ENCODE measurements at regions not wholly inside any gene's neighbourhood (a gene's known extent, or its start where the extent isn't known, plus 50 kb on each side); places are given as distances from the start of the nearest gene placed in this dataset.

GRCh38 chr11:104464691-104465090 lies 300.7 kb upstream of the PDGFD start:
- DNase-seq (ENCODE audit: low spot score) = no peak
- POLR2A ChIA-PET = no interaction called here
- in situ Hi-C loops (cut with HindIII; ENCODE audit: extremely low pct_ligation_motif_present, low pct_unique_long_range_greater_than_20kb) = no loop called here
- CTCF ChIA-PET (ENCODE audit: low intra/inter-chr PET ratio, low total read pairs) = no interaction called here
- no peaks in the 10 kb centered on the region for H4K20me1 ChIP-seq (ENCODE audit: insufficient read depth, low read length)
- no peak overlapping the region for H3K4me2 ChIP-seq (ENCODE audit: low read depth, low read length)
- no peak for FAIRE-seq
- no peak for ATAC-seq
- BruUV-seq (replicated peaks) = no TSS peak
- no peaks in the 10 kb centered on the region; a peak in 1 of 5 replicates for H3K27me3 ChIP-seq (ENCODE audit: control insufficient read depth in 1 of 2, insufficient read depth in 2 of 2, low read length in 2 of 2)
- no peaks in the 10 kb centered on the region for H3K9me3 ChIP-seq (ENCODE audit: low read length)
- no peak overlapping the region for H3K27ac ChIP-seq (ENCODE audit: extremely low read length, insufficient read depth, low read length)
- H3K4me1 ChIP-seq (ENCODE audit: insufficient read depth, low read length) = no peaks in the 10 kb centered on the region
- H3K9ac ChIP-seq (ENCODE audit: insufficient read depth, low read depth, low read length) = no peak overlapping the region
- no peaks in the 10 kb centered on the region for H3K36me3 ChIP-seq (replicated peaks in 1 of 2; ENCODE audit: control insufficient read depth in 1 of 2, insufficient read depth in 2 of 2, low read length in 2 of 2)
- intact Hi-C loops (cut with micrococcal nuclease; ENCODE audit: unreplicated experiment) = no loop called here
- no peak overlapping the region for H3K4me3 ChIP-seq (replicated peaks in 1 of 3; ENCODE audit: insufficient read depth in 1 of 3, low read depth in 2 of 3, low read length in 3 of 3)
- H3K79me2 ChIP-seq (ENCODE audit: insufficient read depth, low read length) = no peaks in the 10 kb centered on the region
- H2AFZ ChIP-seq (ENCODE audit: low read length) = no peak overlapping the region
- 0% methylated on average over 1 of the region's 1 CpG for WGBS (ENCODE audit: low lambda C conversion rate)
- no peak for TF ChIP-seq ZNF253 (CRISPR knock-in tag; IDR thresholded peaks at IDR 0.05; ENCODE audit: borderline replicate concordance)
- TF ChIP-seq, protein P1, sequence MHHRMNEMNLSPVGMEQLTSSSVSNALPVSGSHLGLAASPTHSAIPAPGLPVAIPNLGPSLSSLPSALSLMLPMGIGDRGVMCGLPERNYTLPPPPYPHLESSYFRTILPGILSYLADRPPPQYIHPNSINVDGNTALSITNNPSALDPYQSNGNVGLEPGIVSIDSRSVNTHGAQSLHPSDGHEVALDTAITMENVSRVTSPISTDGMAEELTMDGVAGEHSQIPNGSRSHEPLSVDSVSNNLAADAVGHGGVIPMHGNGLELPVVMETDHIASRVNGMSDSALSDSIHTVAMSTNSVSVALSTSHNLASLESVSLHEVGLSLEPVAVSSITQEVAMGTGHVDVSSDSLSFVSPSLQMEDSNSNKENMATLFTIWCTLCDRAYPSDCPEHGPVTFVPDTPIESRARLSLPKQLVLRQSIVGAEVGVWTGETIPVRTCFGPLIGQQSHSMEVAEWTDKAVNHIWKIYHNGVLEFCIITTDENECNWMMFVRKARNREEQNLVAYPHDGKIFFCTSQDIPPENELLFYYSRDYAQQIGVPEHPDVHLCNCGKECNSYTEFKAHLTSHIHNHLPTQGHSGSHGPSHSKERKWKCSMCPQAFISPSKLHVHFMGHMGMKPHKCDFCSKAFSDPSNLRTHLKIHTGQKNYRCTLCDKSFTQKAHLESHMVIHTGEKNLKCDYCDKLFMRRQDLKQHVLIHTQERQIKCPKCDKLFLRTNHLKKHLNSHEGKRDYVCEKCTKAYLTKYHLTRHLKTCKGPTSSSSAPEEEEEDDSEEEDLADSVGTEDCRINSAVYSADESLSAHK (CRISPR knock-in tag; IDR thresholded peaks at IDR 0.05; ENCODE audit: borderline replicate concordance) = no peak
- TF ChIP-seq MAFG (CRISPR knock-in tag; IDR thresholded peaks at IDR 0.05) = no peak
- TF ChIP-seq NCOA1 (CRISPR knock-in tag; IDR thresholded peaks at IDR 0.05) = no peak
- TF ChIP-seq, protein P2, sequence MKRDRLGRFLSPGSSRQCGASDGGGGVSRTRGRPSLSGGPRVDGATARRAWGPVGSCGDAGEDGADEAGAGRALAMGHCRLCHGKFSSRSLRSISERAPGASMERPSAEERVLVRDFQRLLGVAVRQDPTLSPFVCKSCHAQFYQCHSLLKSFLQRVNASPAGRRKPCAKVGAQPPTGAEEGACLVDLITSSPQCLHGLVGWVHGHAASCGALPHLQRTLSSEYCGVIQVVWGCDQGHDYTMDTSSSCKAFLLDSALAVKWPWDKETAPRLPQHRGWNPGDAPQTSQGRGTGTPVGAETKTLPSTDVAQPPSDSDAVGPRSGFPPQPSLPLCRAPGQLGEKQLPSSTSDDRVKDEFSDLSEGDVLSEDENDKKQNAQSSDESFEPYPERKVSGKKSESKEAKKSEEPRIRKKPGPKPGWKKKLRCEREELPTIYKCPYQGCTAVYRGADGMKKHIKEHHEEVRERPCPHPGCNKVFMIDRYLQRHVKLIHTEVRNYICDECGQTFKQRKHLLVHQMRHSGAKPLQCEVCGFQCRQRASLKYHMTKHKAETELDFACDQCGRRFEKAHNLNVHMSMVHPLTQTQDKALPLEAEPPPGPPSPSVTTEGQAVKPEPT (CRISPR knock-in tag; IDR thresholded peaks at IDR 0.05; ENCODE audit: low read depth) = no peak
- TF ChIP-seq, protein P3, sequence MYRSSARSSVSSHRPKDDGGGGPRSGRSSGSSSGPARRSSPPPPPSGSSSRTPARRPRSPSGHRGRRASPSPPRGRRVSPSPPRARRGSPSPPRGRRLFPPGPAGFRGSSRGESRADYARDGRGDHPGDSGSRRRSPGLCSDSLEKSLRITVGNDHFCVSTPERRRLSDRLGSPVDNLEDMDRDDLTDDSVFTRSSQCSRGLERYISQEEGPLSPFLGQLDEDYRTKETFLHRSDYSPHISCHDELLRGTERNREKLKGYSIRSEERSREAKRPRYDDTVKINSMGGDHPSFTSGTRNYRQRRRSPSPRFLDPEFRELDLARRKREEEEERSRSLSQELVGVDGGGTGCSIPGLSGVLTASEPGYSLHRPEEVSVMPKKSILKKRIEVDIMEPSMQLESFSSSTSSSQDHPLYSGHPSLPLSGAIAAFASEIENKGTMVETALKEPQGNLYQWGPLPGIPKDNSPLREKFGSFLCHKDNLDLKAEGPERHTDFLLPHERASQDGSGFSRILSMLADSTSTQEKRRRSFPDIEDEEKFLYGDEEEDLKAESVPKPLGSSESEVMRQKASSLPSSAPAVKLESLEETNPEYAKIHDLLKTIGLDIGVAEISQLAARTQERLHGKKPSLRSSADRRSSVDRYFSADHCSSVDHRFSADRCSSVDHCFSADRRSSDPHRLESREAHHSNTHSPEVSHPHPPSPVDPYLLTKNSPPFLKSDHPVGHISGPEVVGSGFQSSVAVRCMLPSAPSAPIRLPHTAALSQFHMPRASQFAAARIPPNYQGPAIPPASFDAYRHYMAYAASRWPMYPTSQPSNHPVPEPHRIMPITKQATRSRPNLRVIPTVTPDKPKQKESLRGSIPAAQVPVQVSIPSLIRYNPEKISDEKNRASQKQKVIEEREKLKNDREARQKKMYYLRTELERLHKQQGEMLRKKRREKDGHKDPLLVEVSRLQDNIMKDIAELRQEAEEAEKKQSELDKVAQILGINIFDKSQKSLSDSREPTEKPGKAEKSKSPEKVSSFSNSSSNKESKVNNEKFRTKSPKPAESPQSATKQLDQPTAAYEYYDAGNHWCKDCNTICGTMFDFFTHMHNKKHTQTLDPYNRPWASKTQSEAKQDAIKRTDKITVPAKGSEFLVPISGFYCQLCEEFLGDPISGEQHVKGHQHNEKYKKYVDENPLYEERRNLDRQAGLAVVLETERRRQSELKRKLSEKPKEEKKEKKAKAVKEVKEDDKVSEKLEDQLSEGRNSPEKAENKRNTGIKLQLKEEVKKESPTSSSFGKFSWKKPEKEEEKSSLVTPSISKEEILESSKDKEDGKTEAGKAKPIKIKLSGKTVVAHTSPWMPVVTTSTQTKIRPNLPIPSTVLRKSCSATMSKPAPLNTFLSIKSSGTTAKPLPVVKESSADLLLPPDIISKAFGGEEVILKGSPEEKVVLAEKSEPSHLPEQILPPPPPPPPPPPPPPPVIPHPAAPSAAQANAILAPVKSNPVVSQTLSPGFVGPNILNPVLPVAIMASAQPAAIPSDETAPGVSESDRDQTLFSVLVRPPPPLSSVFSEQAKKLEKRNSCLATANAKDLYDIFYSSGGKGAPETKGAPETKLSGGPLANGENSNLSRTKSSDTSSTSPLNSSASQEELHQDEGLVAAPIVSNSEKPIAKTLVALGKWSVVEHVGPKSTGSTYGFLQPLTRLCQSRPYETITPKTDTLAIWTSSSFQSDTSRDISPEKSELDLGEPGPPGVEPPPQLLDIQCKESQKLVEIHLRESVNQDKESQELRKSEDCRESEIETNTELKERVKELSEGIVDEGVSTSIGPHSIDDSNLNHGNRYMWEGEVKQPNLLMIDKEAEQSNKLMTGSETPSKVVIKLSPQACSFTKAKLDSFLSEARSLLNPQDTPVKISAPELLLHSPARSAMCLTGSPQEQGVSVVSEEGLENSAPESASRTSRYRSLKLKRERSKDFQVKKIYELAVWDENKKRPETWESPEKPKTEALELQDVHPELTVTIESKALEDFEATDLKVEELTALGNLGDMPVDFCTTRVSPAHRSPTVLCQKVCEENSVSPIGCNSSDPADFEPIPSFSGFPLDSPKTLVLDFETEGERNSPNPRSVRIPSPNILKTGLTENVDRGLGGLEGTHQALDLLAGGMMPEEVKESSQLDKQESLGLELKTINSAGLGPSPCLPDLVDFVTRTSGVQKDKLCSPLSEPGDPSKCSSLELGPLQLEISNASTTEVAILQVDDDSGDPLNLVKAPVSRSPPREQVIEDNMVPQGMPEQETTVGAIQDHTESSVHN (CRISPR knock-in tag; IDR thresholded peaks at IDR 0.05) = no peak
- no peak for TF ChIP-seq ATF2 (CRISPR knock-in tag; IDR thresholded peaks at IDR 0.05)
- no peak for TF ChIP-seq GTF3A (CRISPR knock-in tag; conservative IDR thresholded peaks at IDR 0.05)
- no peak for TF ChIP-seq GMEB1 (CRISPR knock-in tag; IDR thresholded peaks at IDR 0.05; ENCODE audit: borderline replicate concordance)
